ENCODE measurements at regions not wholly inside any gene's neighbourhood (a gene's known extent, or its start where the extent isn't known, plus 50 kb on each side); places are given as distances from the start of the nearest gene placed in this dataset.

DNA sequence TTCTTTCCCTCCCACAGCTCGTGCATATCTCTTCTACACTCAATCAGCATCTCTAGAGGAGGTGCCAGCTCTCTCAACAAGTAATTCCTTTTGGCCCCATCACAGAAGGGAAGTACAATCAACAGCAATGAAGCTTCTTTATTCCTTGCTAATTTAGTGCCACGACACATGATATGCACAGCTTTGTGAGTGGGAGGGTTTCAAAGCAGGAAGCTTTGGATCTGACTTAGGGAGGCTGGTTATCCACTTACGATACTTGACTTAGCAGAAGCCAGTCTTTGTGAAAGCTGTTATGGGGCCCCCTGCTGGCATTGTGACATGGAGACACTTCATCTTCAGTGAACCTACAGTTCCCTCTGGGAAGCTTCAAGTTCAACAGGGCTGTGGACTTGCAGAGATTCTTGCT, 81.0 kb downstream of the TMEM100 start:
- peak; percentile 10 for DNase-seq (ENCODE audit: low read depth)
- TF ChIP-seq CTCF (conservative IDR thresholded peaks at IDR 0.05; ENCODE audit: low read depth, low read length): peak; percentile 86
- no peak overlapping the region for H3K4me3 ChIP-seq (ENCODE audit: low read depth, low read length)

DNA sequence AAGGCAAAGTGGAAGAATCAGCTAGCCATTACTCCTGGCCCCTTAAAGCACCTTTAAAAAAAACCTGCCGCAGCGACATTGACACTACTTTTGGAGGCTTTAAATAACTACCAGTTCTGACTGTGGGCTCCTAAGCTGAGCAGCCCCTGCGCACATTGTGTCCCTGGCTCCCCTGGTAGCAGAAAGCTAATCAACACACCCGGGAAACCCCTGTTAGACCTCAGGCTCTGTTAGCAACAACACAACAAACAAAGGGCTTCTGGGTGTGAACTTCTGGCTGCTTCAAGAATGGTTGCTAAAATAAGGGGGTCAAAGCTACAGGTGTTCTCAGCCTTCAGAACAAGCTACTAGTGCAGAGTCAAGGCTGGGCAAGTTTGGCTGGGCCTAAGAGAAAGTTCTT, 83.6 kb downstream of the TMEM100 start:
- TF ChIP-seq CTCF (conservative IDR thresholded peaks at IDR 0.05; ENCODE audit: low read depth, low read length): no peak
- no peak for DNase-seq (ENCODE audit: low read depth)
- no peak overlapping the region for H3K4me3 ChIP-seq (ENCODE audit: low read depth, low read length)

GRCh38 chr17:55635253-55635914, 87.3 kb downstream of the TMEM100 start:
- no peak overlapping the region for H3K4me3 ChIP-seq (ENCODE audit: low read depth, low read length)
- no peak for TF ChIP-seq CTCF (conservative IDR thresholded peaks at IDR 0.05; ENCODE audit: low read depth, low read length)
- no peak for DNase-seq (ENCODE audit: low read depth)

GRCh38 chr17:55634702-55635101, 88.0 kb downstream of the TMEM100 start:
- no peak overlapping the region for H3K4me3 ChIP-seq (ENCODE audit: low read depth, low read length)
- DNase-seq (ENCODE audit: low read depth): no peak
- TF ChIP-seq CTCF (conservative IDR thresholded peaks at IDR 0.05; ENCODE audit: low read depth, low read length): no peak

DNA sequence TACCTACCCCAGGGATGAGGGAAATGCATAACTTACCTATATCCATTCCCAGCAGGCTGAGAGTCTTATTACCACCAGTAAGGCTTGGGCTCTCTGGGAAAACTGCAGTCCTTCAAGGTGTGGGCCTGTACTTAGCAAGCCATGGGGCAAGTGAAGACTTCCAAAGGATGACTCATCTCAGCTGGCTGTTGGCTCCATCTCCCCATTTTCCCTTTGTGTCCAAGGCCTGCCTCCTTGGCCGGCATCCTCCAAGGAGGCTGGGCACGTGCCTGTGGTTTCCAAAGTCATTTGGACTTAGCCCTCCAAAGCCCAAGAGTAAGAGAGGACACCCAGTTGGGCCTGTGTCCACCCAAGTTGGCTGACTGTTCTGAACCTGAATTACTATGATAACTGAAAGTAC, 89.8 kb downstream of the TMEM100 start:
- no peak for DNase-seq (ENCODE audit: low read depth)
- H3K4me3 ChIP-seq (ENCODE audit: low read depth, low read length): no peak overlapping the region
- no peak for TF ChIP-seq CTCF (conservative IDR thresholded peaks at IDR 0.05; ENCODE audit: low read depth, low read length)

- no peak overlapping the region for H3K4me3 ChIP-seq (ENCODE audit: low read depth, low read length)
- DNase-seq (ENCODE audit: low read depth): no peak
- no peak for TF ChIP-seq CTCF (conservative IDR thresholded peaks at IDR 0.05; ENCODE audit: low read depth, low read length)
Observed at GRCh38 chr17:55632236-55632635, 90.4 kb downstream of the TMEM100 start.

DNA sequence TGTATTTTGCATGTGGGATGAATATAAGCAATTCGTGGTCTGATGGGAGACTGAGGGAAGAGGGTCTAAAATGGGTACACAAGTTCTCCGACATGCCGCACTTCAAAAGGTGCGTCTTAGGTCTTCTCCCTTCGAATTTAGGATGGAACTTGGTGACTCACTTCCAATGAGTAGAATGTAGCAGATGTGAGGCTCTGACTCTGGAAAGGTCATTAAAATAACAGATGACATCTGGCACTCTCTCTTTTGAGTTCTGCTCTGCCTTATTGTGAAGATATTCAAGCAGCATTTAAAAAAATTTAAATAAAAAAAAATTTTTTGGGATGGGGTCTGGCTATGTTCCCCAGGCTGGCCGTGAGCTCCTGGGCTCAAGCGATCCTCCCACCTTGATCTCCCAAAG, 92.7 kb downstream of the TMEM100 start:
- TF ChIP-seq CTCF (conservative IDR thresholded peaks at IDR 0.05; ENCODE audit: low read depth, low read length): no peak
- DNase-seq (ENCODE audit: low read depth): no peak
- no peak overlapping the region for H3K4me3 ChIP-seq (ENCODE audit: low read depth, low read length)
